GM12891 (cell line): ENCODE measurements at regions not wholly inside any gene's neighbourhood (a gene's known extent, or its start where the extent isn't known, plus 50 kb on each side); places are given as distances from the start of the nearest gene placed in this dataset.

Experiments used
- POLR2A ChIP-seq: IDR thresholded peaks from 2 replicates; pipeline ENCODE4 v1.6.1; 2011; ENCODE audit warnings: low read depth, low read length, control low read depth
- POLR2AphosphoS5 ChIP-seq: IDR thresholded peaks from 2 replicates; pipeline ENCODE4 v1.6.1; 2011; ENCODE audit warnings: low read depth, low read length, control low read depth

DNA sequence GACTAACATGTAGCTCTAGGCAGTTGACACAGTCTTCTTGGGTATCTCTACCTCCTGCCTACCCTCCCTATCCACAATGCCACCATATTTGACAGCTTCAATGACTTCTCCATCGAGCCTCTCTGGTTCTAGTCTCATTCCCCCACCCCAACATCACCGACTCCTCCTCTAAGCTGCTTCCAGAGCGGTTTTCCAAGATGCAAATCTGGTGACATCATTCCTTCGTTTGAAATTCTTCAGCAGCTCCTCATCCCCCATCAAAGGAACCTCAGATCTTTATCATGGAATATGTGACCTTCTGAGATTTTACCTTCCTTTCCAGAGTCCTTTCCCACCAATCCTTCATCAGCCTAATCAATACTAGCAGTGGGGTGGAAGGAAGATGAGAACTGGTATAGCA is 352.4 kb upstream of the RUNX1 start:
- TF ChIP-seq POLR2A = no peak
- no peak for TF ChIP-seq POLR2AphosphoS5
